ENCODE measurements at regions not wholly inside any gene's neighbourhood (a gene's known extent, or its start where the extent isn't known, plus 50 kb on each side); places are given as distances from the start of the nearest gene placed in this dataset.

GRCh38 chr9:80644044-80644443 lies 1045.3 kb downstream of the TLE1 start:
- Mint-ChIP-seq H3K27ac (no peak overlapping the region), H3K4me3 (no peak overlapping the region), H3K27me3 (no peaks in the 10 kb centered on the region), H3K9me3 (peaks cover 0 to 23% (median 3%) of the 10 kb centered on the region in 5 donors), H3K36me3 (no peaks in the 10 kb centered on the region), H3K4me1 (no peaks in the 10 kb centered on the region)
- POLR2A ChIA-PET: no interaction called here
- no peak for DNase-seq
- no peak overlapping the region for H3K4me3 ChIP-seq (ENCODE audit: low read length)
- no peaks in the 10 kb centered on the region for H3K9me3 ChIP-seq (ENCODE audit: low read length)
- H3K36me3 ChIP-seq (ENCODE audit: insufficient read depth, low read length): no peaks in the 10 kb centered on the region
- CTCF ChIA-PET: no interaction called here
- H3K4me1 ChIP-seq (ENCODE audit: insufficient read depth, low read length): no peaks in the 10 kb centered on the region
- H3K27me3 ChIP-seq (ENCODE audit: insufficient read depth, low read length, poor library complexity, severe bottlenecking): no peaks in the 10 kb centered on the region
- no peak overlapping the region for H3K27ac ChIP-seq (ENCODE audit: low read depth, low read length)

GRCh38 chr9:80635065-80635464 lies 1054.3 kb downstream of the TLE1 start:
- H3K36me3 Mint-ChIP-seq: no peaks in the 10 kb centered on the region
- Histone ChIP-seq H3K36me3 (ENCODE audit: insufficient read depth, low read length) (no peaks in the 10 kb centered on the region), H3K27ac (ENCODE audit: low read depth, low read length) (no peak overlapping the region), H3K4me3 (ENCODE audit: low read length) (no peak overlapping the region), H3K27me3 (ENCODE audit: insufficient read depth, low read length, poor library complexity, severe bottlenecking) (no peaks in the 10 kb centered on the region), H3K9me3 (ENCODE audit: low read length) (no peaks in the 10 kb centered on the region), H3K4me1 (ENCODE audit: insufficient read depth, low read length) (no peaks in the 10 kb centered on the region)
- no peaks in the 10 kb centered on the region for H3K27me3 Mint-ChIP-seq
- H3K4me1 Mint-ChIP-seq: no peaks in the 10 kb centered on the region
- no peak overlapping the region for H3K4me3 Mint-ChIP-seq
- H3K9me3 Mint-ChIP-seq: peaks cover 2 to 39% (median 12%) of the 10 kb centered on the region in 5 donors
- DNase-seq: no peak
- CTCF ChIA-PET: no interaction called here
- POLR2A ChIA-PET: no interaction called here
- H3K27ac Mint-ChIP-seq: no peak overlapping the region

- Histone ChIP-seq H3K4me1 (ENCODE audit: insufficient read depth, low read length) (no peaks in the 10 kb centered on the region), H3K27ac (ENCODE audit: low read depth, low read length) (no peak overlapping the region), H3K36me3 (ENCODE audit: insufficient read depth, low read length) (no peaks in the 10 kb centered on the region), H3K9me3 (ENCODE audit: low read length) (no peaks in the 10 kb centered on the region), H3K4me3 (ENCODE audit: low read length) (no peak overlapping the region), H3K27me3 (ENCODE audit: insufficient read depth, low read length, poor library complexity, severe bottlenecking) (no peaks in the 10 kb centered on the region)
- H3K4me3 Mint-ChIP-seq: no peak overlapping the region
- ChIA-PET CTCF (no interaction called here), POLR2A (no interaction called here)
- no peak overlapping the region for H3K27ac Mint-ChIP-seq
- no peaks in the 10 kb centered on the region for H3K27me3 Mint-ChIP-seq
- no peaks in the 10 kb centered on the region for H3K4me1 Mint-ChIP-seq
- DNase-seq: no peak
- H3K36me3 Mint-ChIP-seq: no peaks in the 10 kb centered on the region
- H3K9me3 Mint-ChIP-seq: peaks cover 4 to 46% (median 11%) of the 10 kb centered on the region in 5 donors
Observed at GRCh38 chr9:80632041-80632440, 1057.3 kb downstream of the TLE1 start.

GRCh38 chr9:80622508-80622907 lies 1050.7 kb downstream of the TLE4 start:
- no peaks in the 10 kb centered on the region for H3K4me1 ChIP-seq (ENCODE audit: insufficient read depth, low read length)
- no peak overlapping the region for H3K4me3 Mint-ChIP-seq
- no peak overlapping the region for H3K27ac ChIP-seq (ENCODE audit: low read depth, low read length)
- H3K4me3 ChIP-seq (ENCODE audit: low read length): no peak overlapping the region
- no peaks in the 10 kb centered on the region for H3K4me1 Mint-ChIP-seq
- no peaks in the 10 kb centered on the region for H3K36me3 Mint-ChIP-seq
- ChIA-PET POLR2A (no interaction called here), CTCF (no interaction called here)
- DNase-seq: no peak
- no peak overlapping the region for H3K27ac Mint-ChIP-seq
- no peaks in the 10 kb centered on the region for H3K27me3 ChIP-seq (ENCODE audit: insufficient read depth, low read length, poor library complexity, severe bottlenecking)
- no peaks in the 10 kb centered on the region for H3K9me3 ChIP-seq (ENCODE audit: low read length)
- no peaks in the 10 kb centered on the region for H3K27me3 Mint-ChIP-seq
- peaks cover 0 to 27% (median 5%) of the 10 kb centered on the region in 5 donors for H3K9me3 Mint-ChIP-seq
- H3K36me3 ChIP-seq (ENCODE audit: insufficient read depth, low read length): no peaks in the 10 kb centered on the region

GRCh38 chr9:80619356-80619755 lies 1047.6 kb downstream of the TLE4 start:
- Histone ChIP-seq H3K36me3 (ENCODE audit: insufficient read depth, low read length) (no peaks in the 10 kb centered on the region), H3K27me3 (ENCODE audit: insufficient read depth, low read length, poor library complexity, severe bottlenecking) (no peaks in the 10 kb centered on the region), H3K4me3 (ENCODE audit: low read length) (no peak overlapping the region), H3K4me1 (ENCODE audit: insufficient read depth, low read length) (no peaks in the 10 kb centered on the region), H3K9me3 (ENCODE audit: low read length) (no peaks in the 10 kb centered on the region), H3K27ac (ENCODE audit: low read depth, low read length) (no peak overlapping the region)
- CTCF ChIA-PET: no interaction called here
- Mint-ChIP-seq H3K27ac (no peak overlapping the region), H3K27me3 (no peaks in the 10 kb centered on the region), H3K4me3 (no peak overlapping the region), H3K36me3 (no peaks in the 10 kb centered on the region), H3K4me1 (no peaks in the 10 kb centered on the region), H3K9me3 (peaks cover 2 to 24% (median 12%) of the 10 kb centered on the region in 5 donors)
- DNase-seq: no peak
- POLR2A ChIA-PET: no interaction called here

GRCh38 chr9:80615964-80616363 lies 1044.2 kb downstream of the TLE4 start:
- Histone ChIP-seq H3K27ac (ENCODE audit: low read depth, low read length) (no peak overlapping the region), H3K4me3 (ENCODE audit: low read length) (no peak overlapping the region), H3K27me3 (ENCODE audit: insufficient read depth, low read length, poor library complexity, severe bottlenecking) (no peaks in the 10 kb centered on the region), H3K4me1 (ENCODE audit: insufficient read depth, low read length) (no peaks in the 10 kb centered on the region), H3K9me3 (ENCODE audit: low read length) (no peaks in the 10 kb centered on the region), H3K36me3 (ENCODE audit: insufficient read depth, low read length) (no peaks in the 10 kb centered on the region)
- ChIA-PET CTCF (no interaction called here), POLR2A (interaction anchor here (0.7 kb wide), 1 partner anchor 132 kb away, joined by 3 read pairs; no protein-coding TSS in a partner anchor)
- Mint-ChIP-seq H3K9me3 (peaks cover 3 to 15% (median 7%) of the 10 kb centered on the region in 5 donors), H3K4me3 (no peak overlapping the region), H3K4me1 (no peaks in the 10 kb centered on the region), H3K36me3 (no peaks in the 10 kb centered on the region), H3K27me3 (no peaks in the 10 kb centered on the region), H3K27ac (no peak overlapping the region)
- DNase-seq: no peak

GRCh38 chr9:80605793-80606192 lies 1034.0 kb downstream of the TLE4 start:
- H3K27ac ChIP-seq (ENCODE audit: low read depth, low read length): no peak overlapping the region
- no peak for DNase-seq
- peaks cover 0 to 22% (median 6%) of the 10 kb centered on the region in 5 donors for H3K9me3 Mint-ChIP-seq
- no peaks in the 10 kb centered on the region for H3K36me3 Mint-ChIP-seq
- POLR2A ChIA-PET: no interaction called here
- H3K4me1 Mint-ChIP-seq: no peaks in the 10 kb centered on the region
- no peak overlapping the region for H3K27ac Mint-ChIP-seq
- no peaks in the 10 kb centered on the region for H3K9me3 ChIP-seq (ENCODE audit: low read length)
- CTCF ChIA-PET: no interaction called here
- no peaks in the 10 kb centered on the region for H3K27me3 Mint-ChIP-seq
- no peak overlapping the region for H3K4me3 ChIP-seq (ENCODE audit: low read length)
- no peaks in the 10 kb centered on the region for H3K4me1 ChIP-seq (ENCODE audit: insufficient read depth, low read length)
- no peaks in the 10 kb centered on the region for H3K27me3 ChIP-seq (ENCODE audit: insufficient read depth, low read length, poor library complexity, severe bottlenecking)
- H3K36me3 ChIP-seq (ENCODE audit: insufficient read depth, low read length): no peaks in the 10 kb centered on the region
- no peak overlapping the region for H3K4me3 Mint-ChIP-seq

GRCh38 chr9:80605129-80605528 lies 1033.4 kb downstream of the TLE4 start:
- no peak overlapping the region for H3K27ac ChIP-seq (ENCODE audit: low read depth, low read length)
- H3K4me3 Mint-ChIP-seq: no peak overlapping the region
- H3K36me3 Mint-ChIP-seq: no peaks in the 10 kb centered on the region
- no peaks in the 10 kb centered on the region for H3K36me3 ChIP-seq (ENCODE audit: insufficient read depth, low read length)
- H3K27me3 Mint-ChIP-seq: no peaks in the 10 kb centered on the region
- H3K4me1 Mint-ChIP-seq: no peaks in the 10 kb centered on the region
- H3K9me3 ChIP-seq (ENCODE audit: low read length): no peaks in the 10 kb centered on the region
- DNase-seq: no peak
- POLR2A ChIA-PET: no interaction called here
- H3K9me3 Mint-ChIP-seq: peaks cover 0 to 28% (median 6%) of the 10 kb centered on the region in 5 donors
- H3K4me1 ChIP-seq (ENCODE audit: insufficient read depth, low read length): no peaks in the 10 kb centered on the region
- no peak overlapping the region for H3K4me3 ChIP-seq (ENCODE audit: low read length)
- H3K27ac Mint-ChIP-seq: no peak overlapping the region
- no peaks in the 10 kb centered on the region for H3K27me3 ChIP-seq (ENCODE audit: insufficient read depth, low read length, poor library complexity, severe bottlenecking)
- CTCF ChIA-PET: no interaction called here

GRCh38 chr9:80602291-80602690 lies 1030.5 kb downstream of the TLE4 start:
- peaks cover 0 to 26% (median 6%) of the 10 kb centered on the region in 5 donors for H3K9me3 Mint-ChIP-seq
- H3K9me3 ChIP-seq (ENCODE audit: low read length): no peaks in the 10 kb centered on the region
- no peak overlapping the region for H3K27ac ChIP-seq (ENCODE audit: low read depth, low read length)
- DNase-seq: no peak
- no peaks in the 10 kb centered on the region for H3K36me3 Mint-ChIP-seq
- CTCF ChIA-PET: no interaction called here
- H3K36me3 ChIP-seq (ENCODE audit: insufficient read depth, low read length): no peaks in the 10 kb centered on the region
- no peaks in the 10 kb centered on the region for H3K27me3 Mint-ChIP-seq
- H3K4me3 Mint-ChIP-seq: no peak overlapping the region
- no peak overlapping the region for H3K4me3 ChIP-seq (ENCODE audit: low read length)
- POLR2A ChIA-PET: no interaction called here
- H3K27ac Mint-ChIP-seq: no peak overlapping the region
- H3K27me3 ChIP-seq (ENCODE audit: insufficient read depth, low read length, poor library complexity, severe bottlenecking): no peaks in the 10 kb centered on the region
- no peaks in the 10 kb centered on the region for H3K4me1 ChIP-seq (ENCODE audit: insufficient read depth, low read length)
- no peaks in the 10 kb centered on the region for H3K4me1 Mint-ChIP-seq
